Calu3 (cell line): ENCODE measurements at regions not wholly inside any gene's neighbourhood (a gene's known extent, or its start where the extent isn't known, plus 50 kb on each side); places are given as distances from the start of the nearest gene placed in this dataset.

Experiments used
- BruUV-seq: library from RNA; stranded (reverse); fragments of 400-500 nt; replicated peaks from 2 replicates; lab custom pipeline; 2021; lab: Mats Ljungman, UMichigan
- CTCF ChIA-PET: fragments of 300-600 bp; sonication (Branson Sonifier 250); formaldehyde crosslinking; loops from one replicate; lab custom pipeline; 2022; ENCODE audit warnings: antibody characterized with exemption; lab: Charles Lee
- DNase-seq: peaks from one replicate; pipeline ENCODE4 v3.0.0; 2022
- H3K27ac Mint-ChIP-seq: one replicate; pipeline ENCODE4 v1.8.0; 2022; ENCODE audit warnings: mixed read lengths; ENCODE audit not compliant: unreplicated experiment
- H3K27me3 Mint-ChIP-seq: one replicate; pipeline ENCODE4 v1.8.0; 2022; ENCODE audit warnings: mixed read lengths; ENCODE audit not compliant: unreplicated experiment
- H3K36me3 Mint-ChIP-seq: one replicate; pipeline ENCODE4 v1.8.0; 2022; ENCODE audit warnings: mild to moderate bottlenecking, moderate library complexity, mixed read lengths; ENCODE audit not compliant: insufficient read depth, unreplicated experiment
- H3K4me1 Mint-ChIP-seq: one replicate; pipeline ENCODE4 v1.8.0; 2022; ENCODE audit warnings: mild to moderate bottlenecking, low read depth, mixed read lengths; ENCODE audit not compliant: unreplicated experiment
- H3K4me3 Mint-ChIP-seq: one replicate; pipeline ENCODE4 v1.8.0; 2022; ENCODE audit warnings: mild to moderate bottlenecking, low read depth, moderate library complexity, mixed read lengths; ENCODE audit not compliant: unreplicated experiment
- H3K9me3 Mint-ChIP-seq: one replicate; pipeline ENCODE4 v1.8.0; 2022; ENCODE audit warnings: low read depth, mixed read lengths; ENCODE audit not compliant: unreplicated experiment
- intact Hi-C: fragments of 100-400 bp; cut with micrococcal nuclease; formaldehyde crosslinking; loops from one replicate; pipeline ENCODE4 v1.10.0; 2022; ENCODE audit not compliant: unreplicated experiment
- TF ChIP-seq, protein P1 (sequence below): fragments of 200-600 bp; IDR thresholded peaks from one replicate; pipeline ENCODE4 v1.8.0; 2022; ENCODE audit warnings: antibody characterized with exemption; ENCODE audit not compliant: unreplicated experiment

DNA sequence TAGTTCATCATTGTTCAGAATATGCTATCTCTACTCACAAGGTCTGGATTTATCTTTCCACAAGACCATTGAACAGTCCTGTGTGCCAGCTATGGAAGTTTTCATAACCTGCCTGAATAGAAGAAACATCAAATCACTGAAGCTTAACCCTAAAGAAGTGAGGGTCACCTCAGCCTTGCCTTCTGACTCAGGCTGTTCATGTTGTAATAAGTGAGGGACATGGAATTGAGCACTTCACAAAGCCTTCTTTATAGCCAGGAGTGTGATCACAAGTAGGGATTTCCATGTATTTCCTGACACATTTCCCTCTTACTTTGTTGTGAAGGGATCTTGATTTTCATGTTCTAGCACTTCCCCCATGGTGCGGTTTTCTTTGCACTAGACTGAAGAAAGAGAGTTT, 577.5 kb upstream of the WWC1 start:
- H3K9me3 Mint-ChIP-seq = no peaks in the 10 kb centered on the region
- H3K4me3 Mint-ChIP-seq = no peak overlapping the region
- intact Hi-C loops = no loop called here
- no peak overlapping the region for H3K27ac Mint-ChIP-seq
- no peaks in the 10 kb centered on the region for H3K27me3 Mint-ChIP-seq
- CTCF ChIA-PET = no interaction called here
- H3K36me3 Mint-ChIP-seq = no peaks in the 10 kb centered on the region
- TF ChIP-seq, protein P1, sequence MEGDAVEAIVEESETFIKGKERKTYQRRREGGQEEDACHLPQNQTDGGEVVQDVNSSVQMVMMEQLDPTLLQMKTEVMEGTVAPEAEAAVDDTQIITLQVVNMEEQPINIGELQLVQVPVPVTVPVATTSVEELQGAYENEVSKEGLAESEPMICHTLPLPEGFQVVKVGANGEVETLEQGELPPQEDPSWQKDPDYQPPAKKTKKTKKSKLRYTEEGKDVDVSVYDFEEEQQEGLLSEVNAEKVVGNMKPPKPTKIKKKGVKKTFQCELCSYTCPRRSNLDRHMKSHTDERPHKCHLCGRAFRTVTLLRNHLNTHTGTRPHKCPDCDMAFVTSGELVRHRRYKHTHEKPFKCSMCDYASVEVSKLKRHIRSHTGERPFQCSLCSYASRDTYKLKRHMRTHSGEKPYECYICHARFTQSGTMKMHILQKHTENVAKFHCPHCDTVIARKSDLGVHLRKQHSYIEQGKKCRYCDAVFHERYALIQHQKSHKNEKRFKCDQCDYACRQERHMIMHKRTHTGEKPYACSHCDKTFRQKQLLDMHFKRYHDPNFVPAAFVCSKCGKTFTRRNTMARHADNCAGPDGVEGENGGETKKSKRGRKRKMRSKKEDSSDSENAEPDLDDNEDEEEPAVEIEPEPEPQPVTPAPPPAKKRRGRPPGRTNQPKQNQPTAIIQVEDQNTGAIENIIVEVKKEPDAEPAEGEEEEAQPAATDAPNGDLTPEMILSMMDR = no peak
- no peak for DNase-seq
- no TSS peak for BruUV-seq
- no peaks in the 10 kb centered on the region for H3K4me1 Mint-ChIP-seq

DNA sequence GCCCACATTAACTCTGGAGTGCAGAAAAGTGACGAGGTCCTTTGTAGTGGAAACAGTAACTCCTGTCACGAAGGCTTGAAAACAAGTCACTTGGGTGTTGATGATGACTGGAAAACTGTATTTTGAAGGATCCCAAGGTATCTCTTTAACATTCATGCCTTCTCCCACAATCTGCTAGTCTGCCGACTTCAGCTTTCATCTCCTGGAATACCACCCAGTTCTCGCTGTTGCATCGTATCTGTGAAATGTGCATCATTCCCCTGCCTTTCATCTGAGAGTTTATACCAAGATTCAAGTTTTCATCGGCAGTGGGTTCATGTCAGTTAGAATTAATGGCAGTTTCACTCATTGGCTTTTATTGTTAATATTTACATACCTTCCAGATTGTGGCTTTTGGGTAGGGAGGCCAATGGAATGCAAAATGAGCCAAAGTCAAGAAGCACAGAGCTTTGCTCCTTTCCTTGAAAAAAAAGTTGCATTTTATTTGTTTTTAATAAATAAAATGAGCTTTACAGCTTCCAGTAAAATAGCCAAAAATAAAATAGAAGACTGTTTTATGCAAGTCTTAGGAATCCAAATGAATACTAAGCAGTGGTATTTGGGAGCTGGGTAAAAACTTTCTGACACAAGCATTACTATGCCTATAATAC, 575.2 kb upstream of the WWC1 start:
- no peaks in the 10 kb centered on the region for H3K4me1 Mint-ChIP-seq
- TF ChIP-seq, protein P1 = no peak
- H3K4me3 Mint-ChIP-seq = no peak overlapping the region
- intact Hi-C loops = no loop called here
- no TSS peak for BruUV-seq
- no peaks in the 10 kb centered on the region for H3K36me3 Mint-ChIP-seq
- no peaks in the 10 kb centered on the region for H3K9me3 Mint-ChIP-seq
- no peak overlapping the region for H3K27ac Mint-ChIP-seq
- no peaks in the 10 kb centered on the region for H3K27me3 Mint-ChIP-seq
- CTCF ChIA-PET = no interaction called here
- no peak for DNase-seq

DNA sequence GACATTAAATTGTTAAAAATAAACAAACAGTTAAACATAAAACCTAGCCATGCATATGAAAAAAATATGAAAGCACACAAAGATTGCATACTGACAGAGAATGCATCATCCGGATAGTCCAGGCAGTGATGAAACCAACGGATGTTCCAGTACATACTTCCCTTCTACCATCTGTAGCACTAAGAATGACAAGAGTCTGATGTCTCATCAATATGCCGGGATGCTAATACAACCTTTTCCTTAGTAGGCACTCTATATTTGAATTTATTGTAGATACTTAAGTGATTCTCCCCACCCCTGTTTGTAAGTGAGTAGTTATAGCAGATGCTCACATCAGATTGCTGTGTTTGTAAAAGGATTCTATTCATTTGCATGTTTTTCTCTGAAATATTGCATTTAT, 571.2 kb upstream of the WWC1 start:
- no TSS peak for BruUV-seq
- Mint-ChIP-seq H3K27ac (no peak overlapping the region), H3K36me3 (no peaks in the 10 kb centered on the region), H3K4me1 (peaks cover 11% of the 10 kb centered on the region), H3K27me3 (no peaks in the 10 kb centered on the region), H3K4me3 (no peak overlapping the region), H3K9me3 (no peaks in the 10 kb centered on the region)
- DNase-seq = no peak
- TF ChIP-seq, protein P1 = no peak
- CTCF ChIA-PET = no interaction called here
- intact Hi-C loops = no loop called here

DNA sequence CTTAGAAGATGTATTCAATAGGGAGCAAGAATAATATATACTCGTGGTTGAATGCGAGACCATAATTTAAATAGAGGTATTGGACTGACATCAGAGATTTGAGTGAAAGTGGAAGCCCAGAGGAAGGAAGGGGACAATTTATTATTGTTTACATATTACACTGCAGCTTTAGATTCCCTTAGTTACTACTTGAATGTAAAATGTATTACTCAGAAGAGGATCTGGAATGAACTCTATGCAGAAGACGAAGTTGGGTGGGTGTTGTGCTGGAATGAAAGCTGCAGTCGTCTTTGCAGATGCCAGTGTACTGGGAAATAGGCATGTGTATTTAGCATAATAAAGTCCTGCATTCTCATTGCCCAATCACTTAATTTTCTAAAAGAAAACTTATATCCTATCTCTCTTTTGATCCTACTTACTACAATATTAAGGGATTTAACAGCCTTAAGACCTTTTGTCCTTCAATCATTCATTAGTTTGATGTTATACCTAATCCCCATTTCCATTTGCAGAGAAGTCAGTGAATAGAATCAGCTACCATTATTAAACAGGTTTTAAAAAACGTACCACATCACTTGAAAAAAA, 570.7 kb upstream of the WWC1 start:
- no TSS peak for BruUV-seq
- H3K27ac Mint-ChIP-seq = no peak overlapping the region
- no peaks in the 10 kb centered on the region for H3K36me3 Mint-ChIP-seq
- TF ChIP-seq, protein P1 = no peak
- CTCF ChIA-PET = no interaction called here
- H3K4me3 Mint-ChIP-seq = no peak overlapping the region
- no peaks in the 10 kb centered on the region for H3K27me3 Mint-ChIP-seq
- H3K9me3 Mint-ChIP-seq = no peaks in the 10 kb centered on the region
- peaks cover 11% of the 10 kb centered on the region for H3K4me1 Mint-ChIP-seq
- intact Hi-C loops = no loop called here
- no peak for DNase-seq
